NK-92 treated with Interleukin-12 subunit alpha and Interleukin-12 subunit beta, amount 100 ng/mL, for 24 hours (cell line): ENCODE measurements at regions not wholly inside any gene's neighbourhood (a gene's known extent, or its start where the extent isn't known, plus 50 kb on each side); places are given as distances from the start of the nearest gene placed in this dataset.

Experiments used
- DNase-seq: peaks from one replicate; lab custom pipeline; 2025; lab: John Stamatoyannopoulos, UW

- no peak for DNase-seq
Observed at GRCh38 chr17:83178533-83179304, 99.3 kb downstream of the METRNL start.

GRCh38 chr17:83179374-83179773 is 100.0 kb downstream of the METRNL start:
- no peak for DNase-seq

GRCh38 chr17:83179811-83180210 is 100.4 kb downstream of the METRNL start:
- no peak for DNase-seq

- DNase-seq = no peak
Observed at GRCh38 chr17:83180264-83180995, 101.0 kb downstream of the METRNL start.

GRCh38 chr17:83180996-83181481 is 101.6 kb downstream of the METRNL start:
- DNase-seq = no peak

GRCh38 chr17:83181991-83182619 is 102.7 kb downstream of the METRNL start:
- no peak for DNase-seq

- no peak for DNase-seq
Observed at GRCh38 chr17:83182620-83183101, 103.3 kb downstream of the METRNL start.

- no peak for DNase-seq
Observed at GRCh38 chr17:83183145-83183948, 103.9 kb downstream of the METRNL start.

GRCh38 chr17:83183951-83184506 is 104.6 kb downstream of the METRNL start:
- no peak for DNase-seq

- DNase-seq = no peak
Observed at GRCh38 chr17:83185023-83186002, 105.9 kb downstream of the METRNL start.

GRCh38 chr17:83186226-83186625 is 106.8 kb downstream of the METRNL start:
- DNase-seq = no peak

- no peak for DNase-seq
Observed at GRCh38 chr17:83186751-83187421, 107.5 kb downstream of the METRNL start.

- no peak for DNase-seq
Observed at GRCh38 chr17:83187782-83188311, 108.4 kb downstream of the METRNL start.

- no peak for DNase-seq
Observed at GRCh38 chr17:83189044-83190003, 109.9 kb downstream of the METRNL start.

GRCh38 chr17:83190004-83190385 is 110.6 kb downstream of the METRNL start:
- no peak for DNase-seq

GRCh38 chr17:83190601-83191387 is 111.4 kb downstream of the METRNL start:
- no peak for DNase-seq

- DNase-seq = no peak
Observed at GRCh38 chr17:83191388-83192160, 112.2 kb downstream of the METRNL start.
